DMS 273 treated with DMSO at 0.1 percent for 48 hours (cell line): ENCODE measurements at regions not wholly inside any gene's neighbourhood (a gene's known extent, or its start where the extent isn't known, plus 50 kb on each side); places are given as distances from the start of the nearest gene placed in this dataset.

ENCODE experiments used
- DNase-seq: peaks from one replicate; lab custom pipeline; 2025; lab: John Stamatoyannopoulos, UW

GRCh38 chr7:106196460-106197021 is 84.4 kb upstream of the SYPL1 start:
- no peak for DNase-seq

- DNase-seq: no peak
Observed at GRCh38 chr7:106193661-106194060, 81.5 kb upstream of the SYPL1 start.

DNA sequence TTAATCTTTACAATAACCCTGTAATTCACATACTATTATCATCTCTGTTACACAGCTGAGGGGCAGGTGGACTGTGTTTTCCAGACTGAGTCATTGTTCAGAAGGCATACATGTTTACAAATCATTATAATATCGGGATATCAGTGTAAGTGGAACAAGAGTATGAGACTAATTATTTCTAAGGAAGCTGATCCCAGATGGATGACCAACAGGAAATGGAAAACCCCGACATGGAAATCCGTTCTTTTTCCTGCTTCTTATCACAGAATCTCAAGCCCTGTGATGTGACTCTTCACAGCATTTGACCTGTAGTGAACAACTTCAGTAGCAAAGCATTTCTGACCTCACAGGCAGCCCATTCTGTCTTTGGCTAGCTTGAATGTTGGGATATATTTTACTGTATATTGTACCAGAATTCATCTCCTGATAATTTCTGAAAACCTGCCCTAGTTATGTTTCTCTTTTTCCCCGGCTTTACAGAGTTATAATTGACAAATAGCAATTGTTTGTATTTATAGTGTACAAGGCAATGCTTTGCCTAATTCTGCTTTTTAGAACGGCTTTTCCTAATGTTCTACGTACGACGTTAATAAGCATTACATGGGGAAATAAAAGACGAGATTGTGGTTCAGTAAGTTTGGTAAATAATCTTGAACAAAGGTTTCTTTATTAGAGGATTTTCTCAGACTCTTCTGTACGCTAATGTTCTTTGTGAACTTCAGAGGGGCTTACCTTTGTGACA is 78.6 kb upstream of the SYPL1 start:
- no peak for DNase-seq

DNA sequence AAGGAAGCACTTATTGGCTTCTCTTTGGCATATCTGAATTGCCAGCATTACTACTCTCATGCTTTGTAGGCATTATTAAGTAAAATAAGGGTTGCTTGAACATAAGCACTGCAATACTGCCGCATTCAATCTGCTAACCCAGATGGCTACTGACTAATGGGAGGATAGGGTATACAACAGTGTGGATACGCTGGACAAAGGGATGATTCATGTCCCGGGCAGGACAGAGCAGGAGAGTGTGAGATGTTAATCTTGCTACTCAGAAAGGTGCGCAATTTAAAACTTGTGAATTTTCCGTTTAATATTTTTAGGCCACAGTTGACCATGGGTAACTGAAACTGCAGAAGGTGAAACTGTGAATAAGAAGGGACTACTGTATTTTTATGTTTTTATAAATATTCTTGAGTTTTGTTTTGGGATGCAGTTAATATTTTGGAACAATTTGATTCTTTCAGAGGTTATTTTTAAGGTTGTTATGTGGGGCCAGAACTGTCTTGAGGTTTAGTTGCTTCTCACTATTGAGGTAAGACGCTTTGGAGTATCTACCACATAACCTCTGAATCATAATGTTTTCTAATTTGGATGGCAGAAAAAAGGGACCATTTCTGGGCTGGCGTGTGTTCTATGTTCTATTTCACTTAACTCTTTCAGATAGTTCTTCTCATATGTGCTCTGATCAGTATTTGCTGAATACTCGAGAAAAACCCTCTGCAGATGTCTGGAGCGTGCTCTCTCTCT is 75.7 kb upstream of the SYPL1 start:
- DNase-seq: no peak

DNA sequence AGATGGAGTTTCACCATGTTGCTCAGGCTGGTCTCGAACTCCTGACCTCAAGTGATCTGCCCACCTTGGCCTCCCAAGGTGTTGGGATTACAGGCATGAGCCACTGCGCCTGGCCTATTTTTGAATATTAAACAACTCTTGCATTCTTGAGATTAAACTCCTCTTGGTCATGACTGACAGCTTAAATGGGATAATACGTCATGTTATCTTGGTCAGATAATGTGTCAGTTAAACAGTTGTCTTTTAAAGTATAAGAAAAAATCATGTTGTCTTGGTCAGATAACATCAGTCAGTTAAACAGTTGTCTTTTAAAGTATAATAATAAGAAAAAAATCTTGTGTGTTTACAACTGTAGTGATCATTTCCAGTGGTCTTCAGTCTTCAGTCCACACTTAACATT is 73.6 kb upstream of the SYPL1 start:
- DNase-seq: no peak

GRCh38 chr7:106183952-106184351 is 71.8 kb upstream of the SYPL1 start:
- no peak for DNase-seq

DNA sequence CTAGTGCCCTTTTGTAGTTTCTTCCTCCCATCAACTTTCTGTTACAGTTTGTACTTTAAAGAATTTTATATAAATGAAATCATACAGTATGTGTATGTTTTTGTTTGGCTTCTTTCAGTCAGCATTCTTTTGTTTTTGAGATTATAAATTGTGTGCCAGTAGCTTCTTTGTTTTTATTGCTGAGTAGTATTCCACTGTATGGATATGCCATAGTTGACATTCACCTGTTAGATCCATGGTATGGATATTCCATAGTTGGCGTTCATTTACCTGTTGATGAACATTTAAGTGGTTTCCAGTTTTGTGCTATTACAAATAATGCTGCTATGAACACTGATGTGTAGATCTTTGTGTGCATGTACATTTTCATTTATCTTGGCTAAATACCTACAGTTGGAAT is 70.8 kb upstream of the SYPL1 start:
- DNase-seq: no peak

DNA sequence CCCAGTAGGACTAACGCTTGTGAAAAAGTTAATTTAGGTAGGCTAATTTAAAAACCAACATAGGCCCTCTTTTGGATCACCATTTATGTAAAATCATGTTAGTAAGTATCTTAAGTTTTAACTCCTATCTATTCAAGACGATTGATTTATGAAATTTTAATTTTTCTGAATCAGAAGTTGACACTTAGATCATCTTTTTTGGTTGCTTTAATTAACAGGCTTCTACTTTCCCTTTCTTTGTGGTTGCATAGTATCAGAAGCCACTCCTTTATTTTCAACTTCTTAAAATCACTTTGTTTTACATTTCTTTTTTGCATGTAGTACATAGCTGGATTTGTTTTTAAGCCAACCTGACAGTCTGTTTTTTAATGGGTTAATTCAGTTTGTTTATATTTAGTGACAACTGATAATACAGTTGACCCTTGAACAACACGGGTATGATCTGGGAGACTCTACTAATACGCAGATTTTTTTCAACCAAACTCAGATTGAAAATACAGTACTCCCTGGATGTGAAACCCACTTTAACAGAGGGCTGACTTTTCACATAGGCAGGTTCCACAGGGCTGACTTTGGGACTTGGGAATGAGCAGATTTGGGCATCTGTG is 69.7 kb upstream of the SYPL1 start:
- no peak for DNase-seq

GRCh38 chr7:106180721-106181120 is 68.6 kb upstream of the SYPL1 start:
- no peak for DNase-seq

- no peak for DNase-seq
Observed at GRCh38 chr7:106179256-106179655, 67.1 kb upstream of the SYPL1 start.

DNA sequence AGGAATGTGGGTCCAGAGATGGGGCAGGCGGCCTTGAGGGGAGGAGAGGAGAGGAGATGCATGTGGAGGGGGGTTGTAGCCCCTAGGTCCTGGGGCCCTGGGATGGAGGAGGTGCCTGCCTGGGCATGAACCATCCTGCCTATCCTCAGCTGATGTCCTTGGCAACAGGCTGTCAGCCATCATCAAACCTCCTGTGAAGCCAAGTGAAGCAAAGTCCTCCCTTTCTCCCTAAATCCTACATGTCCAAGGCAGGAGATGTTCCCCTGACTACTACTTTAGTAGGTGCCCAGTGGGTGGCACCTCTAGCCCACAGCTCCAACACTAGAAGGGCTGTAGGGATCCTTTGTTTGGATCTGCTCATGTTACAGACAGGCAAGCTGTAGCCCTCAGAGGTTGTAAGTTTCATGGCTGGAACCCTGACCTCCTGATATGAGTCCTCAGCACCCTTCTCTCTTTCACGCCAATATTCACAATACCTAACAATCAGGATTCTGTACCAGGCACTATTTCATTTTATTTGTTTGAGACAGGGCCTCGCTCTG is 66.6 kb upstream of the SYPL1 start:
- no peak for DNase-seq

DNA sequence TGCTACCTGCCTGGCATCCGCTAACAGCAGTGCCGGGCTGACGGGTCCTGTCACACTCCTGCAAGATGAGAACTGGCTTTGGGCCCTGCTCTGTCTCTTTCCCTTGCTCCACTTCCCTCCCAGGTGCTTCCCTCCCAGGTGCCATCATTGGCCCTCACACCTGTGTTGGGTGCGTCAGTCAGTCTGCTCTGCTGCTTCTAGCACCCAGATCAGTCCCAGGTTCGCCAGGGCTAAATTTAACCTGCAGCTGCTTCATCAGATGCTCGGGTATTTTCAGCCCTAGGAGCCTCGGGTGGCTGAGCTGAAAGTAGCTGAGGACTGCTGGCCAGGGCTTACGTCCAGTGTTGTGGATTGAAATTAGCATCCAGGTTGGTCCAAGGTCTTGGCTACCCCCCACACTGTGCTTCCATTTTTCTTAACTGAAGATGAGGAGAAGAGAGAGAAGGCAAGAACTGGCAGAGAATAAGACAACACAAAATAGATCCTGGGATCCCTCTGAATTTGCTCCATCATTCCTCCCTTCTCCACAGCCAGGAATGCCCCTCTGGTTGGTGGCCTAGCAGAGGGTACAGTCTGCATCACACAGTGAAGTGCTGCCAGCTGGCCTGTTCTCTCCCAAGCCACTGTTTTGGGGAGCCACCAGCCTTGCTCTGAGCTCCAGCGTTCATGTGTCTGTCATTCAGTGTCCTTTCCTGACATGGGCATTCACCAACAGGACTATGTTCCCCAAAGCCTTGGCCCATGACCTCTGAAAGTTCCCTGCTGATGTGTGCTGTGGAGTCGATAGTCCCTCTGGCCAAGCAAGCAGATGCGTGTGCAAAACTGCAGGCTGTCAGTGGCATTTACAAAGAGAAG is 65.9 kb upstream of the SYPL1 start:
- no peak for DNase-seq

DNA sequence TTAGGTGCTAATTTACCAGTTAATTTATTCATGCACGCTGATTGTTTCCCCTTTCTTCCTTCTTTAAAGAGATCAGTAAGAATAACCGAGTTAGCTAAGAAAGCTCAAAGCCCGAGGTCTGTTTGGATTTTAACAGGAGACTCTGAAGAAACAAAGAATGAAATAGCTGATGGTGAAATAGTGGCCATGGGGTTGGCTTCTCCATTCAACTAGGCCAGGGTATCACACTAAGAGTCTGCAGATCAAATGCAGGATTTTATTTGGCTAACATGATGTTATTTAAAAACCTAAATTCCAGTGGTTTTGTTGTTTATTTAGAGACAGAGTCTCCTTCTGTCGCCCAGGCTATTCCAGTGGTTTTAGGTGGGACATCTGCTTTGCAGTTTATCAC is 65.2 kb upstream of the SYPL1 start:
- DNase-seq: no peak

DNA sequence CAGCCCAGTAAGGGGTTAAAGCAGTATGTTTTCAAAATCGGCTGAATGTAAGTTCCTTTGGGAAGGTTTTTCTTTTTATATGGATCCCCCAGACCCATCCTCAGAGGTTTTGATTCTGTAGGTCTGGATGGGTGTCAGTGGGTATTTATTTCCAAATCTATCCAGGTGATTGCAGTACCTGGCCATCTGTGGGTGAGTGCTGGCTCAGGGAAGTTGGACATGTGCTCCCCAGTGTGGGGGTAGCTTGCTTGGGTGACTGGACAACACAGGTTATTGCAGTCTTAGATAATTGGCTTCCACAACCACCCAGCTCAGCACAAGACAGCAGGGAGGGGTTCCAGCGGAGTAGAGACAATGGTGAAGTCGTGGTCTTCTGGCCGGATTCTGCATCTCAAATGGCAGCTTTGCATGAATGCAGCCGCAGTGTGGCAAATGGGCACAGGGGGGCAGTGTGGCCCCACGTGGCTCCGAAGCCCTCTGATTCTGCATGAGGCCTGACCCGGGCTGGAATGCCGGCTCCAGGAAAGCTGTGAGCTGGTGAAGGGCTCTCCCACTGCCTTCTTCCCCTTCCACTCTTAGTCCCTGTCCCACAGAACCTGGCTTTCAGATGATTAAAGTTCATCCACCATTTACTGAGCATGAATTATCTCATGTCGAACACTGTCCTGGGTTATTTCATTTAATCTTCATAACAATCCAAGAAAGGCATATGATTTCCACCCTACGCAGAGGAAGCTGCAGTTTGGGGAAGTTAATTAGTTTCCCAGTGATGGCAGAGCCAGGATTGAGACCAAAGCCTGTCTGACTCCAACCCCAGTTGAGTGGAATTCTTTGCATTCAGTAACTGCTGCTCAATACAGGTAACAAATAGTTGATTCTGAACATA is 64.5 kb upstream of the SYPL1 start:
- DNase-seq: peak; percentile 15

- DNase-seq: no peak
Observed at GRCh38 chr7:106175507-106175906, 63.4 kb upstream of the SYPL1 start.

- no peak for DNase-seq
Observed at GRCh38 chr7:106170651-106171050, 58.5 kb upstream of the SYPL1 start.

GRCh38 chr7:106169821-106170610 is 57.9 kb upstream of the SYPL1 start:
- no peak for DNase-seq

DNA sequence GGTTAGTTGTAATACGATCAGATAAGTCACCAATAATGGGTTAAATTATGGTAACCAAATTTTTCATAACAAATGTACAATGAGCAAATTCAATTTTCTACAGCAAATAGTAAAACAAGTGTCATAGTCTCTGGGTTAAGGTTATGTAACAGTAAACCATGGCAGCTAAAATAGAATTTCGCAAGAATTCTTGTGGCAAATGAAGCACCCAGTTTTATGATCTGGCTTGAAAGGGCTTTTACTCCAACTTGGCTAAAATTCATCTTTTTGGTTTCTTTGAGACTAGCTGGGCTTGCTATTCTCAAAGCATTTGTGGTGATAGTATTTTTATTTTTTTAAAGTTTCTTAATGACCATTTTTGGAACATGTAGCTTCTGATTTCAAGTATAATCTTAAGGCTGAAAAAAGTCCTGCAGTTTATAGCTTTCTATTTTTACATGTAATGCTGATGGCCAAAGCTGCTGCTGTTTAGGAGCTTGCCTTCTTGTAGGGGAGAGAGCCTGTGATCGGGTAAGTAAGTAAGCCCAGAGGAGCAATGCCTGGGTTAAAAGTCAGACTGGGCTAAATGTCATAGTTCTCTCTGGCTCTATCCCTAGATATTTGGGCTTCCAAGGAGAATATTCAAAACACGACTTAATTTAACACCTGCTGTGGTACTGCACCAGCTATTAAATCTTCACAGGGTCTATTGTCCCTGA is 55.5 kb upstream of the SYPL1 start:
- DNase-seq: no peak

GRCh38 chr7:106166651-106167342 is 54.7 kb upstream of the SYPL1 start:
- DNase-seq: peak; percentile 32
